H1 (cell line): ENCODE measurements at regions not wholly inside any gene's neighbourhood (a gene's known extent, or its start where the extent isn't known, plus 50 kb on each side); places are given as distances from the start of the nearest gene placed in this dataset.

Source experiments
- CBX5 ChIP-seq: fragments of 300-800, 300-1000 bp; sonication (generic); IDR thresholded peaks from 2 replicates; pipeline ENCODE4 v1.7.1; 2016; ENCODE audit warnings: antibody characterized with exemption, low read length, low read depth
- JUN ChIP-seq: IDR thresholded peaks from 2 replicates; pipeline ENCODE4 v1.6.1; 2011; ENCODE audit warnings: low read depth, mild to moderate bottlenecking, improper control_type of control experiment, low read length
- RXRA ChIP-seq: IDR thresholded peaks from 2 replicates; pipeline ENCODE4 v1.6.1; 2011; ENCODE audit warnings: low read depth, mild to moderate bottlenecking, low read length, moderate library complexity; ENCODE audit not compliant: insufficient read depth
- TF ChIP-seq, protein P1 (sequence below), 3 experiments: IDR thresholded peaks; 1 replicate in 2 of 3; 2 replicates in 1 of 3; pipeline versions ENCODE4 v1.5.1 to v1.6.1; 2011; ENCODE audit warnings: low read length in 3 of 3, mild to moderate bottlenecking in 3 of 3, inconsistent platforms in 2 of 3, low read depth in 1 of 3, moderate library complexity in 1 of 3; ENCODE audit not compliant: insufficient read depth in 1 of 3; ENCODE audit errors: control extremely low read depth in 1 of 3

DNA sequence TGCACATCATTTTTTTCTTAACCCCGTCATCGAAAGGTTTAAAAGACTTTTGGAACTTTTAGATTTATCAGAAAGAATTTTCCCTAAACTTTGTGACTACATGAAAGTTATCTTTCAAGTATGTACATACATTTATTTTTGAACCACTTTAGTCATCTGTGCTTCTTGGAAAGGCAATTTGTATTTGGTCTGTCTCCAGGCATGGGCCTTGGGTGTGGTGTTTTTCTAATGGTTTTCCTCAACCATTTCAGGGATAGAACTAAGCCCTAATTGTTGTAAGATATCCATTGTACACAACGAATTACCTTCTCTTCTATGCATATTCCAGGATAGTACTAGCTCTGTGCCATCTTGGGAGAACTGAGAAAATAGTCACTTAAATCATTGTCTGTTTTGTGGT lies 191.5 kb upstream of the RPL34 start (continued):
- TF ChIP-seq, protein P1, sequence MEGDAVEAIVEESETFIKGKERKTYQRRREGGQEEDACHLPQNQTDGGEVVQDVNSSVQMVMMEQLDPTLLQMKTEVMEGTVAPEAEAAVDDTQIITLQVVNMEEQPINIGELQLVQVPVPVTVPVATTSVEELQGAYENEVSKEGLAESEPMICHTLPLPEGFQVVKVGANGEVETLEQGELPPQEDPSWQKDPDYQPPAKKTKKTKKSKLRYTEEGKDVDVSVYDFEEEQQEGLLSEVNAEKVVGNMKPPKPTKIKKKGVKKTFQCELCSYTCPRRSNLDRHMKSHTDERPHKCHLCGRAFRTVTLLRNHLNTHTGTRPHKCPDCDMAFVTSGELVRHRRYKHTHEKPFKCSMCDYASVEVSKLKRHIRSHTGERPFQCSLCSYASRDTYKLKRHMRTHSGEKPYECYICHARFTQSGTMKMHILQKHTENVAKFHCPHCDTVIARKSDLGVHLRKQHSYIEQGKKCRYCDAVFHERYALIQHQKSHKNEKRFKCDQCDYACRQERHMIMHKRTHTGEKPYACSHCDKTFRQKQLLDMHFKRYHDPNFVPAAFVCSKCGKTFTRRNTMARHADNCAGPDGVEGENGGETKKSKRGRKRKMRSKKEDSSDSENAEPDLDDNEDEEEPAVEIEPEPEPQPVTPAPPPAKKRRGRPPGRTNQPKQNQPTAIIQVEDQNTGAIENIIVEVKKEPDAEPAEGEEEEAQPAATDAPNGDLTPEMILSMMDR (IDR thresholded peaks at IDR 0.05; ENCODE audit: control extremely low read depth in 1 of 3, insufficient read depth in 1 of 3, low read depth in 1 of 3, low read length in 3 of 3): no peak
- no peak for TF ChIP-seq JUN
- TF ChIP-seq CBX5: no peak
- TF ChIP-seq RXRA: no peak
